Head of caudate nucleus (tissue), 42 donors: ENCODE measurements at regions not wholly inside any gene's neighbourhood (a gene's known extent, or its start where the extent isn't known, plus 50 kb on each side); places are given as distances from the start of the nearest gene placed in this dataset.
"Not testable (repeated sequence)": the region's sequence is repeated elsewhere in the genome, so short reads cannot be mapped to it uniquely, and the experiment has no call there.

Experiments
- DNase-seq, 42 donors: peaks; one replicate each; pipeline versions ENCODE4 v3.0.0 to v3.0.0-alpha.2; 2020 to 2021; ENCODE audit warnings: mixed read lengths in 7 of 42
- intact Hi-C: fragments of 100-400 bp; cut with DNase I; formaldehyde crosslinking; loops from one replicate; pipeline ENCODE4 v1.15.0; 2022

DNA sequence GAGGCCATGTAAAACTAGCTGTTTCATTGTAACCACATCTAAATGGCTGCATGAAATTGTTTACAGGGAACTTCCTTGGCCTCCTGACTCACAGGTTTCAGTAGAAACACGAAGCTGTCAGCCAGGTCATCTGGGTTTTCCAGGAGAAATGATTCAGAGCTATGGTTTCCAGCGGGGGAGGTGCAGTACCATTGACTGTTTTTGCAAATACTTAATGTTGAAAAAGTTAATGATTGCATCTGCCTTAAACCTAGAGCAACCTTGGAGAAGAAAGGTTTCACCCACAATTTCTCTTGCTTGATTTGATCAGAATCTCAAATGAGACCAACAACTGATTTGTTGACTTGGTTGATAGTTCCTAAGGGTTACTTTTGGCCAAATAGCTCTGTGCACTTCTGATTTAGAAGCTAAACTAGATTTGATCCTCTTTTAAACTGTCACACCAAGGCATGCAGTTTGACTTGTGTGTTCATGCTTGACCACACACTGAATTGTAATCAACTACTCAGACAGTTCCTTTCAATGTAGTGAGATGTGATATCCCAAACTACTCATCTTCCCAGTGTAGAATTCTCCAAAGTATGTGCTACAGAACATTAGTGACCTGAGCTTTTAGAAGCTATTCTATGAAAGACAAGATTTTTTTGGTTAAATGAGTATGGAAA lies 193.5 kb upstream of the CHST9 start:
- DNase-seq: no peak
- intact Hi-C loops: no loop called here

DNA sequence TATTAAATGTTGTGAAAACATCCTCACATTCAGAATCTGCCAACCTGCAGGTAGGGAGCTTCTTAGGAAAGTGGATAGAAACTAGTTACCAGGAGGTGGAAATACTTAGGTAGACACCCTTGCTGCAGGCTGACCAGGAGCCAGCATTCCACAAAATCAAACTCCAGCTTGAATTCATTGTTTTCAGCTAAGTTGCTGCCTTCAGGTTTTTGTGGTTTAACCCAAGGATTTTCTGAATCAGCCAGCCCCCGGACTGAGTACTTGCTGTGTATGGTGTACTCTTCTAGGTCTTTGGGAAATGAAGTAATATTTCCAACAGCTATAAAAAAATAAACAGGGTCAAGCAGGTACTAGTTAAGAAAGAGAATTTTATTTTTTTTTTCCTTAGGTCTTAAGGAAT lies 192.1 kb upstream of the CHST9 start:
- no peak for DNase-seq
- intact Hi-C loops: no loop called here

DNA sequence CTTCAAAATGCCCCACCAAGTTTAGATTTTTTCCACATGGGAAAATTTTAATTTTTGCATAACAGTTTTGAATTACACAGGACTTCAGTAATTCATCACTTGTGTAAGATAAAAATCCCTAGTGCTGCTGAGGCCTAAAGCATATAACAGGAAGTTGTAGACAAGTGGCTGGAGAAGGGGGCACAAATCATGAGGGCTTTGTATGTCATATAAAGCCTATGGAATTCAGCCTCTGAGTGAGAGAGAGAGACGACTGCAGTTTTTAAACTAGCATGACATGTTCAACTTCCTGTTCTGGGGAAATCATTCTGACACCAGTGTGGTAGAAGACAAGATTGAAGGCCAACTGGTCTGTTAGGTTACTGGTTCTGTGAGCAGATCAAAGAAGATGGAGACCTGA lies 187.3 kb upstream of the CHST9 start:
- intact Hi-C loops: no loop called here
- no peak for DNase-seq

DNA sequence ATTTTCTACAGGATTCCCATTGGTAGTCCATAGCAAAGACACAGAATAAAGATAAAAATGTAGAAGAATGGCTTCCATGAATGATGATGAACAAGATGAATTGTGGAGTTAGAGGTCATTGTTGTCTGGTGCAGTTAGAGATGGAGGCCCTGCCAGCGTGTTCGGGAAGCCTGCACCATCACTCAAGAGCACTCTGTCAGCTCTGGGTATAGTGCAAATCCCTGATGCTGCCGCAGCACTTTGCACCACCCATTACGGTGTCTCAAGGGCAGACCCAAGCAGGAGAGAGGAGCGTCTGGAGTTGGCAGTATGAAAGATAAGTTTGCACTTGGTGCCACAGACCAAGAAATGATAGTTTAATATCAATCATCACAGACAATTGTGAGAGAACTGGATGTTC lies 181.6 kb upstream of the CHST9 start:
- intact Hi-C loops: loop anchor here (10.0 kb wide), 1 partner anchor 228 kb away; no protein-coding TSS in a partner anchor
- no peak for DNase-seq

DNA sequence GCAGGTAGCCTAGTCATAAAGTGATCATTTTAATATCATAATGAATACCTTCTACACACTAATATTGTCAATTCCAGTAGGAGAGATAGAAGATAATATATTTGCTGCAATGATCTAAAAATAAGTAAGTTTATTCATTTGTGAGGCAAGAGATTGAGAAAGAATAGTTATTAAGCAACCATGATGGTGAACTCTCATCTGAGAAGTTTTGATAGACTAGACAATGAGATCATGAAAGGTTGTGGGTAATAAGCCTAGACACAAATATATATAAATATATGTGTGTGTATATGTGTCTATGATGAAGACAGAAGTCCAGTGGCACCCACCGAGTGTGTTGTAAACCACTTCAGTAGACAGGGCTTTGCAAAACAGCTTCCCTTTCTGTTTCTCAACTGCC lies 181.0 kb upstream of the CHST9 start:
- no peak for DNase-seq
- intact Hi-C loops: loop anchor here (10.0 kb wide), 1 partner anchor 229 kb away; no protein-coding TSS in a partner anchor

DNA sequence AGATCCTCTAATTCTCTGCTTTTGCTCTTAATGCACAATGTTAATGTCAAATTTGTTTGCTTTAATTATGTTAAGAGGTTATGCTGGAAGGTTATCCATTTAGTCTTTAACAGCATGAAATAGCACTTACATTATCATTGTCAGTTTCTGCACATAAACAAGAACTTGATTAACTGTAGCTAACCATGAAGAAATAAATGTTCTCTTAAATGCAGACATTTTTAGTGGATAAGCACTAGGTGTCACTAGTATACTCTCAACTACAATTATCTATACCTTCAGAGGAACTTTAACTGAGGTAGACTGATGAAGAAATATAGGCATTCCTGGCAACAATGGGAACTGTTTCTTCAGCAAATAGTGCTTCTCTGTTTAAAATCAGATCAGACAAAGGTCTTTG lies 178.8 kb upstream of the CHST9 start:
- intact Hi-C loops: loop anchor here (10.0 kb wide), 1 partner anchor 231 kb away; no protein-coding TSS in a partner anchor
- no peak for DNase-seq

- no peak for DNase-seq
- intact Hi-C loops: loop anchor here (10.0 kb wide), 1 partner anchor 233 kb away; no protein-coding TSS in a partner anchor
Measured at GRCh38 chr18:27361477-27361876, 176.4 kb upstream of the CHST9 start.

DNA sequence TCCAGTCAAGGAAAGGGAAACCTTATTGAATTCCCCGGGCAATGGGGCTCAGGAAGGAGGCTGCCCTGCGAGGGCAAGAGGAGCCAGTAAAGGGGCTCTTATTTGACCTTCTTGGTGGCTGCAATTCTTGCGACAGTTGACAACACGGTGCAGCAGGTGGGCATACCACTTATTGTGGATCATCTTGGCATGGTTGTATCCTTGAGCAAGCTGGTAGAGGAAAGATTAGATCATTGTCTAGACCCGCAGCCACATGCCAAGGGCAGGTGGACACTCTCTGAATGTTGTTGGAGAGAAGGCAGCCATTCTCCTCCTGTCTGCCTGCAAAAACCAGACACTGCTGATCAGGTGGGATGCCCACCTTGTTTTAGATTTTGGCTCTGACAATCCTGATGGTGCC lies 170.2 kb upstream of the CHST9 start:
- intact Hi-C loops: no loop called here

DNA sequence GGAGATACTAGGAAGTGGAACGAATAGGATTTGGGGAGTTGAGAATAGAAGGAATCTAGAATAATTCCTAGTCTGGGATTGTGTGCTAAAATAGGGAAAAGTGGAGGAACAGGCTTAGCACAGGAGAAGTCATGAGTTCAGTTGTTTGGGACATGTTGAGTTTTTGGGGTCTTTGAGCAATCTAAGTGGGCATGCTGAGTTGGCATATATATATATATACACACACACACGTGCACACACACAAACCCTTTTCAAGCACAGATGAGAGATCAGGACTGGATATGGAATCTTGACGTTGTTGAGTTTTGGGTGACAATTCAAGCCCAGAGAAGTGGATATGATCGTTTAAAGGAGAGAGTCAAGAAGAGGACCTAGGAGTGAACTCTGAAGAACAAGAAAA lies 168.2 kb upstream of the CHST9 start:
- no peak for DNase-seq
- intact Hi-C loops: no loop called here

More for the DNA sequence above, 170.2 kb upstream of the CHST9 start:
- no peak for DNase-seq

DNA sequence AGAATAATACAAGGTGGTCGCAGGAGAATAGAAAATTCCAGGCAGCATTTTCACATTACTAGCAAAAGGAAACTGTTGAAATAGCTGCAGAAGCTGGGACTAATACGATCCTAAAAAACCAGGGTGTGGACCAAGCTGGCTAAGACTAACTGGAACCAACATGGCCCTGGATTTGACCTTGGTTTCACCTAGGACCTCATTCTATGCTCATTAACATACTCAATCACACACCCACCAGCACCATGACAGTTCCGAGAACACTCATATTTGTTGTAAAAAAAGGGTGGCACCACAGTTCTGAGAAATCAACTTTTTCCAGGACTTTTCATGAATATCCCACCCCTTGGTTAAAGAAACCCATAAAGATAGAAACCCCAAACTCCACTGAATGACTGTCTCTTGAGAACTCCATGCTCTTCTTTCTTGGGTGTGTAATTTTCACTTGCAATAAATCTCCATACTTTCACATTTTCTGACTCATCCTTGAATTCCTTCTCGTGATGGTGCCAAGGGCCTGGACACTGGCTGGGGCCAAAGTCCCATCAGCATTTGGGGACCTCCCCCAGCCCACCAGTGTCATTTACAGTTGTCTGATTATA lies 164.3 kb upstream of the CHST9 start:
- intact Hi-C loops: no loop called here
- no peak for DNase-seq

DNA sequence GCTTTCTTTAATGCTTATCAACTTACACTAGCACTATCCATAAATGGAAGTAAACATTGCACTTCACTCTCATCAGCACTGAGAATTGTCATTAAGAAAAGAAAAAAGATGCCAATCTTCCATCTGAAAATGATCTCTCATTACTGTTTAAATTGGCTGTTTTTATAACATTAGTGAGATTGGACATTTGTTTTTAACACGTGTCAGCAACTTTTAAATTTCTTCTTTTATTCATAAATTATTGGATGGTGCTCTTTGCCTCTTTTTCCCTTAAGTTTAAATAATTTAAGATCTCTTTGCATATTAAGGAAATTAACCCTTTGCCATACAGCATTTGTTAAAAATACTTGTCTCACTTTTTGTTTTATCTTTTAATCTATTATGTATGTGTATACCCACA lies 146.5 kb upstream of the CHST9 start:
- intact Hi-C loops: no loop called here
- no peak for DNase-seq

GRCh38 chr18:27314996-27315395 lies 129.9 kb upstream of the CHST9 start:
- intact Hi-C loops: no loop called here
- no peak for DNase-seq

- peak in 22 of 42 donors; percentile 2 to 72 (median 22) for DNase-seq
- intact Hi-C loops: no loop called here
Measured at GRCh38 chr18:27313678-27314077, 128.6 kb upstream of the CHST9 start.

DNA sequence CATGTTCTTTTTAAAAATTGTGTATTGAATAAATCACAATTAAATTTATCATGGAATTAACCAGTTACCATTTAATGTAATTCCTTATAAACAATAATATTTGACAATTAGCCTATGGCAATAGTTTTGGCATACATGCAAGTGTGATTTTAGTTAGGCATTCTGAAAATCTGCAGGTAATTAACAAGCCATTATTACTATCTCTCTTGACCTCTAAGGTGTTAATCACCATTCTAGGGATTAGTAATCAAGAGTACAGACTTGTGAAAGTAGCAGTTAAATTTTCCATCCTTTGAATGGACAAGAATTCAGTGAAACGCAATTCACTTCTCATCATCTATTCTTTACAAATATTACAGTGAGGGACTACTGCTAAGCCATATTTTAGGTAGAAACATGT lies 127.7 kb upstream of the CHST9 start:
- intact Hi-C loops: no loop called here
- DNase-seq: no peak

- intact Hi-C loops: no loop called here
Measured at GRCh38 chr18:27312153-27312552, 127.0 kb upstream of the CHST9 start.

GRCh38 chr18:27311114-27311513 lies 126.0 kb upstream of the CHST9 start:
- DNase-seq: no peak
- intact Hi-C loops: no loop called here

More at GRCh38 chr18:27312153-27312552, 127.0 kb upstream of the CHST9 start:
- DNase-seq: no peak

- no peak for DNase-seq
- intact Hi-C loops: no loop called here
Measured at GRCh38 chr18:27301615-27302378, 116.7 kb upstream of the CHST9 start.

- intact Hi-C loops: no loop called here
Measured at GRCh38 chr18:27298214-27298804, 113.2 kb upstream of the CHST9 start.

GRCh38 chr18:27285973-27286562 lies 101.0 kb upstream of the CHST9 start:
- intact Hi-C loops: not testable (repeated sequence)

More at GRCh38 chr18:27298214-27298804, 113.2 kb upstream of the CHST9 start:
- DNase-seq: peak in 1 of 42 donors; percentile 8

More at GRCh38 chr18:27285973-27286562, 101.0 kb upstream of the CHST9 start:
- DNase-seq: not testable (repeated sequence)
